Testis (tissue), 2 donors: ENCODE measurements at regions not wholly inside any gene's neighbourhood (a gene's known extent, or its start where the extent isn't known, plus 50 kb on each side); places are given as distances from the start of the nearest gene placed in this dataset.

Experiments
- DNase-seq: peaks from one replicate; pipeline ENCODE4 v3.0.0-alpha.2; 2019
- H3K27ac ChIP-seq, 2 donors: fragments of 200-600 bp; sonication (generic); one replicate each; pipeline ENCODE4 v1.5.1; 2019
- H3K27me3 ChIP-seq: fragments of 200-600 bp; sonication (generic); one replicate; pipeline ENCODE4 v1.5.1; 2019
- H3K36me3 ChIP-seq: fragments of 200-600 bp; sonication (generic); one replicate; pipeline ENCODE4 v1.5.1; 2017; ENCODE audit warnings: low read depth; ENCODE audit errors: missing control alignments
- H3K4me1 ChIP-seq: fragments of 200-600 bp; sonication (generic); one replicate; pipeline ENCODE4 v1.5.1; 2019
- H3K4me3 ChIP-seq, 2 donors: fragments of 200-600 bp; sonication (generic); one replicate each; pipeline ENCODE4 v1.5.1; 2017 to 2019
- H3K9me3 ChIP-seq: fragments of 200-600 bp; sonication (generic); one replicate; pipeline ENCODE4 v1.5.1; 2017
- POLR2A ChIP-seq: fragments of 450-650 bp; IDR thresholded peaks from one replicate; pipeline ENCODE4 v1.6.1; 2017; ENCODE audit warnings: antibody characterized with exemption, mild to moderate bottlenecking, moderate library complexity
- WGBS, 2 donors: methylation state at CpG; one replicate each; pipeline ENCODE4 v1.1.5; 2018; 5-methylcytosine and 5-hydroxymethylcytosine counted together
- intact Hi-C: fragments of 100-400 bp; cut with DNase I; formaldehyde crosslinking; loops from one replicate; pipeline ENCODE4 v1.15.1; 2023; ENCODE audit warnings: low total_unique reads
- TF ChIP-seq, protein P1 (sequence below), 3 experiments: fragments of 450-650 bp in 2 of 3; fragments of 200-600 bp in 1 of 3; sonication (generic) in 1 of 3; IDR thresholded peaks; one replicate each; pipeline ENCODE4 v1.5.1; 2016 to 2019; ENCODE audit warnings: antibody characterized with exemption in 3 of 3, mild to moderate bottlenecking in 2 of 3, moderate library complexity in 1 of 3

DNA sequence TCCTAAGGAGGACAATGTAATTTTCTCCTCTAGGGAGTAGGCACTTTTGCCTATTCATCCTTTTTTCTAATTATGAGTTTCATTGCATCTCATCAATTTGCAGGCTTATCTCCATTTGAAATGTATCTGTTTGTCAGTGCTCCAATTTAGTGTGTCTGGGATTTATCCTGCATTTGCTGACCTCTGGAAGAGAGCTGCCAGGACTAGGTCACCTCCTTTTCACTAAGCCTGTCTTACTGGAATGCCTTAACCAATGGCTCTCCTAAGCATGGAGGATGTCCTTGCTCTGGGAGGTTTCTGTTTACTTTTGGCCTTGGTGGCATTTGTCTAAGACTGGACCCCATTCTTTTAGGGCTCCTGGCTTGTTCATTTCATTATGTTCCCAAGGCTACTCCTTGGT is 261.5 kb downstream of the NEBL start:
- DNase-seq = peak; percentile 17
- TF ChIP-seq POLR2A = no peak
- TF ChIP-seq, protein P1, sequence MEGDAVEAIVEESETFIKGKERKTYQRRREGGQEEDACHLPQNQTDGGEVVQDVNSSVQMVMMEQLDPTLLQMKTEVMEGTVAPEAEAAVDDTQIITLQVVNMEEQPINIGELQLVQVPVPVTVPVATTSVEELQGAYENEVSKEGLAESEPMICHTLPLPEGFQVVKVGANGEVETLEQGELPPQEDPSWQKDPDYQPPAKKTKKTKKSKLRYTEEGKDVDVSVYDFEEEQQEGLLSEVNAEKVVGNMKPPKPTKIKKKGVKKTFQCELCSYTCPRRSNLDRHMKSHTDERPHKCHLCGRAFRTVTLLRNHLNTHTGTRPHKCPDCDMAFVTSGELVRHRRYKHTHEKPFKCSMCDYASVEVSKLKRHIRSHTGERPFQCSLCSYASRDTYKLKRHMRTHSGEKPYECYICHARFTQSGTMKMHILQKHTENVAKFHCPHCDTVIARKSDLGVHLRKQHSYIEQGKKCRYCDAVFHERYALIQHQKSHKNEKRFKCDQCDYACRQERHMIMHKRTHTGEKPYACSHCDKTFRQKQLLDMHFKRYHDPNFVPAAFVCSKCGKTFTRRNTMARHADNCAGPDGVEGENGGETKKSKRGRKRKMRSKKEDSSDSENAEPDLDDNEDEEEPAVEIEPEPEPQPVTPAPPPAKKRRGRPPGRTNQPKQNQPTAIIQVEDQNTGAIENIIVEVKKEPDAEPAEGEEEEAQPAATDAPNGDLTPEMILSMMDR (IDR thresholded peaks at IDR 0.05) = no peak

GRCh38 chr10:20634839-20635238 is 262.3 kb downstream of the NEBL start:
- peaks cover 14% of the 10 kb centered on the region for H3K4me1 ChIP-seq
- no peak overlapping the region for H3K27ac ChIP-seq
- H3K27me3 ChIP-seq = no peaks in the 10 kb centered on the region
- WGBS, 2 donors = 61 to 72% methylated on average over 4 of the region's 4 CpGs
- no peak overlapping the region for H3K4me3 ChIP-seq
- no peaks in the 10 kb centered on the region for H3K36me3 ChIP-seq
- no peaks in the 10 kb centered on the region for H3K9me3 ChIP-seq
- DNase-seq = no peak
- intact Hi-C loops = no loop called here
- TF ChIP-seq, protein P1 (IDR thresholded peaks at IDR 0.05) = no peak
- TF ChIP-seq POLR2A = no peak

More for the DNA sequence above, 261.5 kb downstream of the NEBL start:
- Histone ChIP-seq H3K27ac (no peak overlapping the region), H3K4me1 (peaks cover 14% of the 10 kb centered on the region), H3K9me3 (no peaks in the 10 kb centered on the region), H3K4me3 (no peak overlapping the region), H3K27me3 (no peaks in the 10 kb centered on the region), H3K36me3 (no peaks in the 10 kb centered on the region)
- intact Hi-C loops = no loop called here

- WGBS, 2 donors = 69 to 81% methylated on average over 4 of the region's 4 CpGs
- intact Hi-C loops = no loop called here
- H3K36me3 ChIP-seq = no peaks in the 10 kb centered on the region
- no peak for DNase-seq
- no peak overlapping the region for H3K4me3 ChIP-seq
- peaks cover 14% of the 10 kb centered on the region for H3K4me1 ChIP-seq
- no peak for TF ChIP-seq POLR2A
- TF ChIP-seq, protein P1 (IDR thresholded peaks at IDR 0.05) = no peak
- H3K27ac ChIP-seq = no peak overlapping the region
- no peaks in the 10 kb centered on the region for H3K27me3 ChIP-seq
- H3K9me3 ChIP-seq = no peaks in the 10 kb centered on the region
Observed at GRCh38 chr10:20633714-20634113, 263.4 kb downstream of the NEBL start.

GRCh38 chr10:20632696-20633095 is 264.4 kb downstream of the NEBL start:
- H3K4me3 ChIP-seq = no peak overlapping the region
- no peaks in the 10 kb centered on the region for H3K9me3 ChIP-seq
- no peaks in the 10 kb centered on the region for H3K36me3 ChIP-seq
- TF ChIP-seq, protein P1 (IDR thresholded peaks at IDR 0.05) = no peak
- TF ChIP-seq POLR2A = no peak
- WGBS, 2 donors = 87 to 91% methylated on average over 2 of the region's 2 CpGs
- no peaks in the 10 kb centered on the region for H3K27me3 ChIP-seq
- DNase-seq = no peak
- peaks cover 14% of the 10 kb centered on the region for H3K4me1 ChIP-seq
- H3K27ac ChIP-seq = no peak overlapping the region
- intact Hi-C loops = no loop called here

DNA sequence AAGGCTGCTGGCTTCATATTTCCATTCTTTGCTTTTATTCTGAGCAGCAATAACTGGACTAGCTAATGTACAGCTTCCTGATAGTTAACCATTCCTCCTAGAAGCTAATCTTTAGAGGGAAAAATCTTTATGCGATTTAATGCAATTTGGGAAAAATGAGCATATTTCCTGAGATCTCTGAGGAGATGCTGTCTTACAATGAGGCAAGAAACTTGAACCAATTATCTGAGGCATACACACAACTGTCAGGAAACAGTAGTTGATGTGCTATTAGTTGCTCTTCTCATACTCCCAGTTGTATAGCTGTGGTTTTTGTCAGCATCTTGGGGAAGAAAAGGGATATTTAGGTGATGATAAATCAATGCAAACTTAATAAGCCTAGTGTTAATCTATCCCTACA is 265.9 kb downstream of the NEBL start:
- intact Hi-C loops = no loop called here
- no peaks in the 10 kb centered on the region for H3K9me3 ChIP-seq

More for the DNA sequence above, 265.9 kb downstream of the NEBL start:
- WGBS, 2 donors = 85 to 95% methylated on average over 1 of the region's 1 CpG
- no peaks in the 10 kb centered on the region for H3K27me3 ChIP-seq
- peaks cover 14% of the 10 kb centered on the region for H3K4me1 ChIP-seq
- no peak overlapping the region for H3K27ac ChIP-seq
- no peak for TF ChIP-seq POLR2A
- TF ChIP-seq, protein P1 (IDR thresholded peaks at IDR 0.05) = no peak
- H3K4me3 ChIP-seq = no peak overlapping the region
- H3K36me3 ChIP-seq = no peaks in the 10 kb centered on the region
- DNase-seq = no peak
